ENCODE measurements at regions not wholly inside any gene's neighbourhood (a gene's known extent, or its start where the extent isn't known, plus 50 kb on each side); places are given as distances from the start of the nearest gene placed in this dataset.

- in situ Hi-C loops (cut with HindIII; ENCODE audit: low pct_ligation_motif_present, low sequenced_read_pairs) = no loop called here
- Histone ChIP-seq H3K4me3 (ENCODE audit: low read depth, low read length) (no peak overlapping the region), H3K27me3 (replicated peaks) (no peaks in the 10 kb centered on the region), H3K27ac (no peak overlapping the region), H3K36me3 (replicated peaks) (no peaks in the 10 kb centered on the region)
- TF ChIP-seq CTCF (IDR thresholded peaks at IDR 0.05; ENCODE audit: low read depth, low read length, missing control alignments) = no peak
- DNase-seq = peak; percentile 7
Measured at GRCh38 chr2:146324951-146325350, 1519.9 kb upstream of the ACVR2A start.

GRCh38 chr2:146323564-146323963 lies 1521.3 kb upstream of the ACVR2A start:
- Histone ChIP-seq H3K4me3 (ENCODE audit: low read depth, low read length) (no peak overlapping the region), H3K36me3 (replicated peaks) (no peaks in the 10 kb centered on the region), H3K27ac (no peak overlapping the region), H3K27me3 (replicated peaks) (no peaks in the 10 kb centered on the region)
- no peak for DNase-seq
- no peak for TF ChIP-seq CTCF (IDR thresholded peaks at IDR 0.05; ENCODE audit: low read depth, low read length, missing control alignments)
- in situ Hi-C loops (cut with HindIII; ENCODE audit: low pct_ligation_motif_present, low sequenced_read_pairs) = no loop called here

GRCh38 chr2:146321175-146321574 lies 1523.7 kb upstream of the ACVR2A start:
- Histone ChIP-seq H3K4me3 (ENCODE audit: low read depth, low read length) (no peak overlapping the region), H3K27ac (no peak overlapping the region), H3K36me3 (replicated peaks) (no peaks in the 10 kb centered on the region), H3K27me3 (replicated peaks) (no peaks in the 10 kb centered on the region)
- no peak for TF ChIP-seq CTCF (IDR thresholded peaks at IDR 0.05; ENCODE audit: low read depth, low read length, missing control alignments)
- DNase-seq = peak; percentile 82
- in situ Hi-C loops (cut with HindIII; ENCODE audit: low pct_ligation_motif_present, low sequenced_read_pairs) = no loop called here

- Histone ChIP-seq H3K27ac (peak overlapping the region; percentile 16), H3K4me3 (ENCODE audit: low read depth, low read length) (no peak overlapping the region), H3K36me3 (replicated peaks) (no peaks in the 10 kb centered on the region), H3K27me3 (replicated peaks) (no peaks in the 10 kb centered on the region)
- in situ Hi-C loops (cut with HindIII; ENCODE audit: low pct_ligation_motif_present, low sequenced_read_pairs) = no loop called here
- no peak for TF ChIP-seq CTCF (IDR thresholded peaks at IDR 0.05; ENCODE audit: low read depth, low read length, missing control alignments)
- DNase-seq = peak; percentile 74
Measured at GRCh38 chr2:146317959-146318358, 1526.9 kb upstream of the ACVR2A start.

- no peaks in the 10 kb centered on the region for H3K27me3 ChIP-seq (replicated peaks)
- no peak overlapping the region for H3K27ac ChIP-seq
- no peak for TF ChIP-seq CTCF (IDR thresholded peaks at IDR 0.05; ENCODE audit: low read depth, low read length, missing control alignments)
- in situ Hi-C loops (cut with HindIII; ENCODE audit: low pct_ligation_motif_present, low sequenced_read_pairs) = no loop called here
- H3K4me3 ChIP-seq (ENCODE audit: low read depth, low read length) = no peak overlapping the region
- peak; percentile 21 for DNase-seq
- H3K36me3 ChIP-seq (replicated peaks) = no peaks in the 10 kb centered on the region
Measured at GRCh38 chr2:146312899-146313298, 1531.9 kb upstream of the ACVR2A start.

GRCh38 chr2:146305164-146305563 lies 1539.7 kb upstream of the ACVR2A start:
- in situ Hi-C loops (cut with HindIII; ENCODE audit: low pct_ligation_motif_present, low sequenced_read_pairs) = no loop called here
- Histone ChIP-seq H3K27me3 (replicated peaks) (no peaks in the 10 kb centered on the region), H3K36me3 (replicated peaks) (no peaks in the 10 kb centered on the region), H3K27ac (no peak overlapping the region), H3K4me3 (ENCODE audit: low read depth, low read length) (no peak overlapping the region)
- no peak for TF ChIP-seq CTCF (IDR thresholded peaks at IDR 0.05; ENCODE audit: low read depth, low read length, missing control alignments)
- DNase-seq = no peak
